GM12878 (cell line): ENCODE measurements at regions not wholly inside any gene's neighbourhood (a gene's known extent, or its start where the extent isn't known, plus 50 kb on each side); places are given as distances from the start of the nearest gene placed in this dataset.

ENCODE experiments used
- ATAC-seq: fragments of 200-7000 bp; cut with Tn5 transposase; 3 replicates; pipeline ENCODE4 v1.9.1; 2020; ENCODE audit warnings: mild to moderate bottlenecking, moderate library complexity
- BruUV-seq: library from RNA; stranded (reverse); fragments of 400-500 nt; replicated peaks from 2 replicates; lab custom pipeline; 2021; lab: Mats Ljungman, UMichigan
- CTCF ChIA-PET: fragments of 300-600 bp; sonication (Branson Sonifier 250); formaldehyde crosslinking; extraction: SDS; loops from one replicate; lab custom pipeline; 2021; ENCODE audit warnings: inconsistent platforms; lab: Yijun Ruan, JAX
- POLR2A ChIA-PET: fragments of 350-600 bp; formaldehyde crosslinking; extraction: SDS; loops from one replicate; lab custom pipeline; 2021; ENCODE audit warnings: inconsistent platforms; lab: Charles Lee
- RAD21 ChIA-PET: fragments of 300-600 bp; sonication (Branson Sonifier 250); formaldehyde crosslinking; loops from one replicate; lab custom pipeline; 2023; ENCODE audit warnings: antibody characterized with exemption; ENCODE audit not compliant: unreplicated experiment; lab: Charles Lee
- SMC1A ChIA-PET: fragments of 300-600 bp; sonication (Branson Sonifier 250); formaldehyde crosslinking; loops from one replicate; lab custom pipeline; 2023; ENCODE audit not compliant: unreplicated experiment, uncharacterized antibody; lab: Charles Lee
- DNase-seq: peaks from one replicate; pipeline ENCODE4 v3.0.0-alpha.2; 2011; ENCODE audit warnings: low read depth, low spot score
- FAIRE-seq: peaks from 3 replicates; lab custom pipeline; 2011; peaks lifted over from hg19 to GRCh38; lab: Jason Lieb, UNC
- H2AFZ ChIP-seq: 2 replicates; pipeline ENCODE4 v1.6.0; 2011; ENCODE audit warnings: low read depth, low read length, control low read depth; ENCODE audit not compliant: control insufficient read depth
- H3K27ac ChIP-seq: 2 replicates; pipeline ENCODE4 v1.5.1; 2011; ENCODE audit warnings: control low read depth; ENCODE audit not compliant: control insufficient read depth, insufficient read depth
- H3K27me3 ChIP-seq, 2 experiments: replicated peaks in 1 of 2; 2 replicates each; pipeline versions ENCODE4 v1.6.0 to v1.6.1; 2011; ENCODE audit warnings: low read length in 1 of 2; ENCODE audit not compliant: control insufficient read depth in 2 of 2, insufficient read depth in 2 of 2
- H3K36me3 ChIP-seq, 2 experiments: 2 replicates each; pipeline ENCODE4 v1.5.1; 2011; ENCODE audit warnings: low read length in 1 of 2; ENCODE audit not compliant: control insufficient read depth in 2 of 2, insufficient read depth in 2 of 2
- H3K4me1 ChIP-seq: 2 replicates; pipeline ENCODE4 v1.6.1; 2011; ENCODE audit warnings: mild to moderate bottlenecking, low read length, moderate library complexity, mixed read lengths; ENCODE audit not compliant: control insufficient read depth, insufficient read depth
- H3K4me2 ChIP-seq: 2 replicates; pipeline ENCODE4 v1.6.0; 2011; ENCODE audit warnings: control low read depth; ENCODE audit not compliant: control insufficient read depth, insufficient read depth
- H3K4me3 ChIP-seq: fragments of 200-600 bp; sonication (generic); 2 replicates; pipeline ENCODE4 v1.5.1; 2016
- H3K79me2 ChIP-seq: 2 replicates; pipeline ENCODE4 v1.6.0; 2011; ENCODE audit warnings: low read length; ENCODE audit not compliant: control insufficient read depth, insufficient read depth
- H3K9ac ChIP-seq: 2 replicates; pipeline ENCODE4 v1.8.0; 2011; ENCODE audit warnings: low read length, control low read depth, mixed read lengths; ENCODE audit not compliant: control insufficient read depth, insufficient read depth
- H3K9me3 ChIP-seq: replicated peaks from 3 replicates; pipeline ENCODE4 v1.5.1; 2011; ENCODE audit warnings: mild to moderate bottlenecking, low read length; ENCODE audit not compliant: control insufficient read depth, insufficient read depth
- H4K20me1 ChIP-seq: 2 replicates; pipeline ENCODE4 v1.6.0; 2011; ENCODE audit not compliant: control insufficient read depth, insufficient read depth
- BACH1 ChIP-seq: fragments of 450-650 bp; IDR thresholded peaks from 2 replicates; pipeline ENCODE4 v1.6.1; 2017; ENCODE audit warnings: mild to moderate bottlenecking, borderline replicate concordance
- BHLHE40 ChIP-seq, 2 experiments: fragments of 450-650 bp in 1 of 2; IDR thresholded peaks; 2 replicates each; pipeline ENCODE4 v1.6.1; 2011 to 2017; ENCODE audit warnings: low read depth in 2 of 2, borderline replicate concordance in 1 of 2, improper control_type of control experiment in 1 of 2, low read length in 1 of 2, mild to moderate bottlenecking in 1 of 2
- CBFB ChIP-seq: IDR thresholded peaks from 2 replicates; pipeline ENCODE4 v1.6.1; 2016; ENCODE audit warnings: antibody characterized with exemption, low read depth
- EZH2 ChIP-seq: IDR thresholded peaks from 2 replicates; pipeline ENCODE4 v1.6.1; 2012; ENCODE audit warnings: low read depth, mild to moderate bottlenecking, control low read depth, inconsistent platforms, low read length, borderline replicate concordance; ENCODE audit not compliant: control insufficient read depth
- HDAC6 ChIP-seq: fragments of 200-600 bp; sonication (generic); IDR thresholded peaks from one replicate; pipeline ENCODE4 v1.8.0; 2017; ENCODE audit warnings: antibody characterized with exemption; ENCODE audit not compliant: unreplicated experiment
- KDM1A ChIP-seq: fragments of 200-600 bp; sonication (generic); IDR thresholded peaks from 2 replicates; pipeline ENCODE4 v1.6.1; 2016; ENCODE audit warnings: borderline replicate concordance
- PAX8 ChIP-seq: fragments of 450-650 bp; IDR thresholded peaks from 2 replicates; pipeline ENCODE4 v1.6.1; 2017; ENCODE audit warnings: mild to moderate bottlenecking, moderate library complexity
- SIN3A ChIP-seq: IDR thresholded peaks from 2 replicates; pipeline ENCODE4 v1.6.1; 2012; ENCODE audit warnings: low read depth, low read length, improper control_type of control experiment
- SPI1 ChIP-seq: IDR thresholded peaks from 2 replicates; pipeline ENCODE4 v1.6.1; 2011; ENCODE audit warnings: low read depth, mild to moderate bottlenecking, low read length, moderate library complexity, borderline replicate concordance; ENCODE audit not compliant: insufficient read depth
- STAT3 ChIP-seq: IDR thresholded peaks from 2 replicates; pipeline ENCODE4 v1.6.1; 2011; ENCODE audit warnings: low read depth, low read length, improper control_type of control experiment
- YBX1 ChIP-seq: fragments of 450-650 bp; IDR thresholded peaks from 2 replicates; pipeline ENCODE4 v1.6.1; 2016; ENCODE audit warnings: antibody characterized with exemption
- ZNF687 ChIP-seq: fragments of 450-650 bp; IDR thresholded peaks from 2 replicates; pipeline ENCODE4 v1.6.1; 2017; ENCODE audit warnings: mild to moderate bottlenecking, moderate library complexity
- WGBS: methylation state at CpG from one replicate; pipeline ENCODE4 v1.1.6; 2016; ENCODE audit warnings: low lambda C conversion rate; ENCODE audit not compliant: insufficient replicate concordance, insufficient coverage; ENCODE audit errors: missing lambda C conversion rate; 5-methylcytosine and 5-hydroxymethylcytosine counted together
- in situ Hi-C: fragments of 300-500 bp; cut with MboI; formaldehyde crosslinking; loops from 9 replicates; pipeline ENCODE4 v1.14.3; 2018; ENCODE audit warnings: mixed read lengths
- intact Hi-C: fragments of 100-400 bp; cut with micrococcal nuclease; formaldehyde crosslinking; loops from one replicate; pipeline ENCODE4 v1.14.2; 2022; ENCODE audit not compliant: unreplicated experiment
- TF ChIP-seq, protein P1 (sequence below): fragments of 450-650 bp; IDR thresholded peaks from 2 replicates; pipeline ENCODE4 v1.6.1; 2016; ENCODE audit warnings: mild to moderate bottlenecking
- TF ChIP-seq, protein P2 (sequence below): fragments of 150-350 bp; IDR thresholded peaks from 2 replicates; pipeline ENCODE4 v1.6.1; 2016; ENCODE audit warnings: low read depth, low read length
- TF ChIP-seq, protein P3 (sequence below): fragments of 450-650 bp; IDR thresholded peaks from 2 replicates; pipeline ENCODE4 v1.6.1; 2017; ENCODE audit warnings: low read depth, mild to moderate bottlenecking, moderate library complexity

- peaks cover 2 to 12% of the 10 kb centered on the region in 2 experiments; a peak in 3 of 4 replicates for H3K36me3 ChIP-seq
- no peak overlapping the region for H2AFZ ChIP-seq
- H3K4me1 ChIP-seq = peaks cover 11% of the 10 kb centered on the region; the same call in 1 of the 2 replicates
- H3K9ac ChIP-seq = no peak overlapping the region
- ATAC-seq = no peak
- WGBS = 100% methylated on average over 1 of the region's 1 CpG
- RAD21 ChIA-PET = no interaction called here
- SMC1A ChIA-PET = no interaction called here
- CTCF ChIA-PET = no interaction called here
- in situ Hi-C loops (no loop called here), intact Hi-C loops (no loop called here)
- POLR2A ChIA-PET = interaction anchor here (1.8 kb wide), 1 partner anchor 12 kb away, joined by 5 read pairs; no protein-coding TSS in a partner anchor
- peaks cover 14% of the 10 kb centered on the region for H3K79me2 ChIP-seq
- H3K9me3 ChIP-seq = no peaks in the 10 kb centered on the region
- no peak overlapping the region for H3K4me2 ChIP-seq
- H3K27ac ChIP-seq = no peak overlapping the region
- H4K20me1 ChIP-seq = no peaks in the 10 kb centered on the region
- FAIRE-seq = no peak
- no peak overlapping the region for H3K4me3 ChIP-seq
- no peaks in the 10 kb centered on the region for H3K27me3 ChIP-seq
- DNase-seq = no peak
- BruUV-seq = no TSS peak
- TF ChIP-seq BACH1 (no peak), BHLHE40 (IDR thresholded peaks at IDR 0.05; ENCODE audit: borderline replicate concordance in 1 of 2, low read depth in 2 of 2, low read length in 1 of 2) (no peak), YBX1 (no peak), KDM1A (no peak), PAX8 (no peak), SIN3A (no peak), EZH2 (no peak), STAT3 (no peak), CBFB (no peak), ZNF687 (no peak), SPI1 (no peak), HDAC6 (no peak)
- TF ChIP-seq, protein P1, sequence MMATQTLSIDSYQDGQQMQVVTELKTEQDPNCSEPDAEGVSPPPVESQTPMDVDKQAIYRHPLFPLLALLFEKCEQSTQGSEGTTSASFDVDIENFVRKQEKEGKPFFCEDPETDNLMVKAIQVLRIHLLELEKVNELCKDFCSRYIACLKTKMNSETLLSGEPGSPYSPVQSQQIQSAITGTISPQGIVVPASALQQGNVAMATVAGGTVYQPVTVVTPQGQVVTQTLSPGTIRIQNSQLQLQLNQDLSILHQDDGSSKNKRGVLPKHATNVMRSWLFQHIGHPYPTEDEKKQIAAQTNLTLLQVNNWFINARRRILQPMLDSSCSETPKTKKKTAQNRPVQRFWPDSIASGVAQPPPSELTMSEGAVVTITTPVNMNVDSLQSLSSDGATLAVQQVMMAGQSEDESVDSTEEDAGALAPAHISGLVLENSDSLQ = no peak
- TF ChIP-seq, protein P2, sequence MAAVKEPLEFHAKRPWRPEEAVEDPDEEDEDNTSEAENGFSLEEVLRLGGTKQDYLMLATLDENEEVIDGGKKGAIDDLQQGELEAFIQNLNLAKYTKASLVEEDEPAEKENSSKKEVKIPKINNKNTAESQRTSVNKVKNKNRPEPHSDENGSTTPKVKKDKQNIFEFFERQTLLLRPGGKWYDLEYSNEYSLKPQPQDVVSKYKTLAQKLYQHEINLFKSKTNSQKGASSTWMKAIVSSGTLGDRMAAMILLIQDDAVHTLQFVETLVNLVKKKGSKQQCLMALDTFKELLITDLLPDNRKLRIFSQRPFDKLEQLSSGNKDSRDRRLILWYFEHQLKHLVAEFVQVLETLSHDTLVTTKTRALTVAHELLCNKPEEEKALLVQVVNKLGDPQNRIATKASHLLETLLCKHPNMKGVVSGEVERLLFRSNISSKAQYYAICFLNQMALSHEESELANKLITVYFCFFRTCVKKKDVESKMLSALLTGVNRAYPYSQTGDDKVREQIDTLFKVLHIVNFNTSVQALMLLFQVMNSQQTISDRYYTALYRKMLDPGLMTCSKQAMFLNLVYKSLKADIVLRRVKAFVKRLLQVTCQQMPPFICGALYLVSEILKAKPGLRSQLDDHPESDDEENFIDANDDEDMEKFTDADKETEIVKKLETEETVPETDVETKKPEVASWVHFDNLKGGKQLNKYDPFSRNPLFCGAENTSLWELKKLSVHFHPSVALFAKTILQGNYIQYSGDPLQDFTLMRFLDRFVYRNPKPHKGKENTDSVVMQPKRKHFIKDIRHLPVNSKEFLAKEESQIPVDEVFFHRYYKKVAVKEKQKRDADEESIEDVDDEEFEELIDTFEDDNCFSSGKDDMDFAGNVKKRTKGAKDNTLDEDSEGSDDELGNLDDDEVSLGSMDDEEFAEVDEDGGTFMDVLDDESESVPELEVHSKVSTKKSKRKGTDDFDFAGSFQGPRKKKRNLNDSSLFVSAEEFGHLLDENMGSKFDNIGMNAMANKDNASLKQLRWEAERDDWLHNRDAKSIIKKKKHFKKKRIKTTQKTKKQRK = no peak
- TF ChIP-seq, protein P3, sequence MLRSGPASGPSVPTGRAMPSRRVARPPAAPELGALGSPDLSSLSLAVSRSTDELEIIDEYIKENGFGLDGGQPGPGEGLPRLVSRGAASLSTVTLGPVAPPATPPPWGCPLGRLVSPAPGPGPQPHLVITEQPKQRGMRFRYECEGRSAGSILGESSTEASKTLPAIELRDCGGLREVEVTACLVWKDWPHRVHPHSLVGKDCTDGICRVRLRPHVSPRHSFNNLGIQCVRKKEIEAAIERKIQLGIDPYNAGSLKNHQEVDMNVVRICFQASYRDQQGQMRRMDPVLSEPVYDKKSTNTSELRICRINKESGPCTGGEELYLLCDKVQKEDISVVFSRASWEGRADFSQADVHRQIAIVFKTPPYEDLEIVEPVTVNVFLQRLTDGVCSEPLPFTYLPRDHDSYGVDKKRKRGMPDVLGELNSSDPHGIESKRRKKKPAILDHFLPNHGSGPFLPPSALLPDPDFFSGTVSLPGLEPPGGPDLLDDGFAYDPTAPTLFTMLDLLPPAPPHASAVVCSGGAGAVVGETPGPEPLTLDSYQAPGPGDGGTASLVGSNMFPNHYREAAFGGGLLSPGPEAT = no peak
Measured at GRCh38 chr14:71533800-71534199, 398.4 kb upstream of the RGS6 start.
